ENCODE measurements at regions not wholly inside any gene's neighbourhood (a gene's known extent, or its start where the extent isn't known, plus 50 kb on each side); places are given as distances from the start of the nearest gene placed in this dataset.

DNA sequence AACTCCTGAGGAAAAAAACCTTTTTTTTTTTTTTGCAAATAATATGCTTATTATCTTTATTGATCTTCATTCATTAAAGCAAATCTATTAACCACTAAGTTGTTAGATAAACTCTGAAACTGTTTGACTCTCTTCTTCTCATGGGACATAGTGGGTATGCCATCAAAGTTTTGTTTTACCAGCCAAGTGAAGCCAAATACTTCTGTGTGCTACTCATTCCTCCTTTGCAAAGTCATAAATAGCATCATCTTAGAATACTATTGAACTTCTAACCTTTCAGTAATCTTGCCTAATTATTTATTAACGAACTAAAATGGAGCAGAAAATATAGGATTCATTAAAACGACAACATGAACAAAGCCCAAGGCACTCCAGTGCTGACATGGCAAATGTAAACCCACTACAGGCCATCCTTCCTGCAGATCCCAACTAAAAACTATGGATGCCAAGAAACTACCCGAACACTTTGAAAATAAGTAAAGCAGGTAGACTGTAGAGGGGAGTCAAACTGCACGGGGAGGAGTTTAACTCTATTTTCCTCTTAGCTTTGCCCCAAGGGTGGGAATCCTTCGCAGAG, 61.2 kb upstream of the ODAD2 start:
- DNase-seq (ENCODE audit: low read depth) = no peak

DNA sequence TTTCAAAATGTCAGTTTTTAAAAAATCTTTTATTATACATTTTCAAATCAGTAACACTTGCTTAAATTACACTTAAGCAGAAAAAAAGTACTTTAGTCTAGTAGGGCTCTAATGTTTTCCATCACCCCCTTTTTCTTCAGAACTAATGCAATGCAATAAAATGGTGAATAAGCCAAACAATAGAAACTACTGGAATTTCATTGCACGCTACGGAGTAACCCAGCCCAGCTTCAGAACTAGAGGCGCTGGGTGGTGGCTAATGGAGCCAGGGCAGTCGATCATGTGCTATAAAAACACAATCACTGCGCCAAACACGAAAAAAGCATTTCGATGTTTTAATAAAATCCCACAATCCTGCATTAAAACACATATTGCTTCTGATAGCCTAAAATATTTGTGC, 59.9 kb upstream of the ODAD2 start:
- DNase-seq (ENCODE audit: low read depth) = no peak

DNA sequence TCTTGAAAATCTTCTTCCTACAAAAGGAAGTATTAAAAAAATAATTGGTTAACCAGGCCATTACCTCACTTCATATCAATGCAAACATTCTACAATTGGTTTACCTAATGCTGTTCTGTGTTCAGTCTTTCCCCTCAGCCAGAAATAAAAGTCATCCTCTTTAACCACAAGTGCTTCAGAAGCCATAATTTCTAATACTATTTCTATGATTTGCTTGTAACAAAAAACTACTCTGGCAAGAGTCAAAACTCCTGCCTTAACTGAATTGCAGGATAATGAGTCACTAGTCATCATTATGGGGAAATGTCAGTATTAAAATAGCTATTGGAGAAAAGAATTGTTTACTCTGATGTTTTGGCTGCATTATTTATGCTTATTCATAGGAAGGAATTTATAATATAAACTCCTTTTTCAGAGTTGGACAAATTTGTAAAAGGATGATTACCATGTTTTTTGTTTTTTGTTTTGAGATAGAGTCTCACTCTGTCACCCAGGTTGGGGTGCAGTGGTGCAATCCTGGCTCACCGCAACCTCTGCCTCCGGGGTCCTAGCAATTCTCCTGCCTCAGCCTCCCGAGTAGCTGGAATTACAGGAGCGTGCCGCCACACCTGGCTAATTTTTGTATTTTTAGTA, 55.5 kb upstream of the ODAD2 start:
- peak; percentile 98 for DNase-seq (ENCODE audit: low read depth)

DNA sequence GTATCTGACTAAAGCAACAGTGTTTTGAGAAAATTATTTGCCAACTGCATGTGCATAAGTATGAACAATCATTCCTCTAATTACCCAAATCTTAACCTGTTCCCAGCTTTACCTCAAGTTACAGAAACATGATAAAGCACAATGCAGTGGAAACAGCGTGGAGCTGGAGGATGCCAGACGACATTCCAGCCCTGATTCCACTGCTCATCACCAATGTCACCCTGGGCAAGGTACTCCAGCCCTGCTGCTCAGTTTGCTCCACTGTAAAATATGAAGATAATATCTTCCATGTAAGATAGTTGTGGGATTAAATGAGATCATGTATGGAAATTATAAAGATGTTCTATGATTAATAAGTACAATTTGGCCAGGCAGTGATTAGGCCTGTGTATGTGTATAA, 50.4 kb upstream of the ODAD2 start:
- DNase-seq (ENCODE audit: low read depth) = no peak

Measured in GM04503 (cell line).